ENCODE measurements at regions not wholly inside any gene's neighbourhood (a gene's known extent, or its start where the extent isn't known, plus 50 kb on each side); places are given as distances from the start of the nearest gene placed in this dataset.
"Not testable (repeated sequence)": the region's sequence is repeated elsewhere in the genome, so short reads cannot be mapped to it uniquely, and the experiment has no call there.

DNA sequence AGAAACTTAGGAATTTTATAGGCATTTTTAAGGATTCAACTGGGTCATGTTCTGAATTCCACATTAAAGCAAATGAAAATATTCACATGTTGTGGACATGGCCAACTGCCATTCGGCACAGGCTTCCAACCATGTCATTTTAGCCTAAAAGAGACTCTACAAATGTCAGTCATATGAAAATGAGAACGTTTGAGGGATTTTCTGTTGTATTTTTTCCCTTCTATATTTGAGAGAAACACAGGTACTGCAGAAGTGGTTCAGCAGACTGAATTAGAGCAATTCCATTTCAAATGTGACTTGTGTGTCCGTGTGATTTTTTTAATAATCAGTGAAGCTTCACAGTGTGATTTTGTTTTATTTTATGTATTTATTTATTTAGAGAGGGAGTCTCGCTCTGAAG, 124.3 kb downstream of the TP53TG3F start:
- H3K4me1 ChIP-seq (ENCODE audit: control insufficient read depth, insufficient read depth, low read length); H3K9me3 ChIP-seq (ENCODE audit: control insufficient read depth, low read length); H3K27me3 ChIP-seq (ENCODE audit: control insufficient read depth, insufficient read depth); H3K27ac ChIP-seq (ENCODE audit: low read length); H3K4me3 ChIP-seq (ENCODE audit: low read length); ATAC-seq; DNase-seq; intact Hi-C loops (cut with DNase I): not testable (repeated sequence)
- no CpG with 5 or more reads among the region's 4 CpGs for WGBS

DNA sequence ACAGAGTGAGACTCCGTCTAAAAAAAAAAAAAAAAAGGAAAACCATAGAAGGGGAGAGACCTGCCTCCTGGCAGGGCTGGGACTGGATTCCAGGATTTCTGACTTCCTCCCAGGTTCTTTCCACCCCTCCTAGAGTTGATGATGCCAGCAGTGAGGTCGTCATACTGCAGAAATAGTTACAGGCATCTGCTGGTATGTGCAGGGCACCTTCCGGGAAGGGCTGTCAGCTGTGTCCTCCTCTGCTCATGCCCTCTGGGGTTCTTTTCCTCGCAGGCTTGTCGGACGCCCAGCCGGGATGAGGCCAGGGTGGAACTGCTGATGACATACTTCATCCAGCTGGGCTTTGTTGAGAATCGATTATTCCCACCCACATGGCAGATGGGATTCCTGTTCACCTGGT, 129.2 kb downstream of the TP53TG3F start:
- H3K9me3 ChIP-seq (ENCODE audit: control insufficient read depth, low read length); H3K27ac ChIP-seq (ENCODE audit: low read length); H3K4me3 ChIP-seq (ENCODE audit: low read length); intact Hi-C loops (cut with DNase I); ATAC-seq; DNase-seq; H3K27me3 ChIP-seq (ENCODE audit: control insufficient read depth, insufficient read depth); H3K4me1 ChIP-seq (ENCODE audit: control insufficient read depth, insufficient read depth, low read length): not testable (repeated sequence)
- no CpG with 5 or more reads among the region's 8 CpGs for WGBS

DNA sequence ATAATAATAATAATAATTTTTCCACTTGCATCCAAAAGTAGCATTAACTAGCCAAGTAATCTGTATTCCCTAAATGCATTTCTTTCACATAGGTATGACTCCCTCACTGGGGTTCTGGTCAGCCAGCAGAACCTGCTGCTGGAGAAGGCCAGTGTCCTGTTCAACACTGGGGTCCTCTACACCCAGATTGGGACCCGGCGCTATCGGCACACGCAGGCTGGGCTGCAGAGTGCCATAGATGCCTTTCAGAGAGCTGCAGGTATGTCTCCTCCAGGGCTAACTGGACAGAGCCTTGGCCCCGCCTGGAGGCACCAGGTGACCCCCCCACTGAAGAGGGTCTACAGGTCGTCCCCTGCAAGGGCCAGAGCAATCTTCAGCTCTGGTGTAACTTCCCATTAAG, 133.9 kb downstream of the TP53TG3F start:
- H3K27me3 ChIP-seq (ENCODE audit: control insufficient read depth, insufficient read depth); intact Hi-C loops (cut with DNase I); H3K4me1 ChIP-seq (ENCODE audit: control insufficient read depth, insufficient read depth, low read length); H3K4me3 ChIP-seq (ENCODE audit: low read length); H3K9me3 ChIP-seq (ENCODE audit: control insufficient read depth, low read length); H3K27ac ChIP-seq (ENCODE audit: low read length): not testable (repeated sequence)
- DNase-seq (peak in 1 of 3 donors; percentile 37), ATAC-seq (peak in 1 of 2 donors; percentile 34)
- WGBS = 95% methylated on average over 4 of the region's 6 CpGs

DNA sequence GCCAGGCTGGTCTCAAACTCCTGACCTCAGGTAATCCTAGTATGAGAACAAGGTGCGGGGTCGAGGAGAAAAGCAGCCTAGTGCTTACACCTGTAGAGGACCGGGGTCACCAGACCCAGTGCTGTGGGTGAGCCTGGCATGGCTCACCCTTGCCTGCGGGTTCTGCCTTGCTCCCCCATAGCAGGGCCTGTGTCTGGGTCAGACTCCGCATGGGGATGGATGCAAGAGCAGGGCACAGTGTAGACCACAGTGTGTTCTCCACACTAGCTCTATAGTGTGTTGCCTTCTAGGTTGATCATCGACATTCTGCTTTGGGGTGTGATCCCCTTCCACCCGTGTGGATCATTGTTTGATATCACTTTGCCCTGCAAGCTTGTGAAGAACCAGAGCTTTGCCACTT, 135.7 kb downstream of the TP53TG3F start:
- H3K27me3 ChIP-seq (ENCODE audit: control insufficient read depth, insufficient read depth); DNase-seq; H3K27ac ChIP-seq (ENCODE audit: low read length); H3K9me3 ChIP-seq (ENCODE audit: control insufficient read depth, low read length); H3K4me1 ChIP-seq (ENCODE audit: control insufficient read depth, insufficient read depth, low read length); intact Hi-C loops (cut with DNase I); H3K4me3 ChIP-seq (ENCODE audit: low read length): not testable (repeated sequence)
- WGBS = no CpG with 5 or more reads among the region's 7 CpGs
- ATAC-seq = peak; percentile 20 to 51

DNA sequence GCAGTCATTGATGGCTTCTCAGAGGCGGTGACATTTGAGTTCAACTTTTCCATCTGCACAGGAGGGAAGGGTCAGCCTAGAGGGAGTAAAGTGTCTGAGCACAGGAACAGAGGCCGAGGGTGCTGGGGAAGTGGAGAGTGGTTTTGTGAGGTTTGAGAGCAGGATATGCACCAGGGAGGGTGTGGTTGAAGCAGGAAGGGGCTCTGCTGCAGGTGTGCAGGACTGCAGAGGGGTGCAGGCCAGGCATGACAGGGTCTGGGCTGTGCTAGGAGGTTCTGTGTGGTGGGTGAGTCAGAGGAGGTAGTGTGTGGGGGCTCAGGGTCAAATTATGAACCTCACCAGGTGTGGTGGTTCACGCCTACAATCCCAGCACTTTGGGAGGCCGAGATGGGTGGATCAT, 141.6 kb downstream of the TP53TG3F start:
- H3K9me3 ChIP-seq (ENCODE audit: control insufficient read depth, low read length); ATAC-seq; intact Hi-C loops (cut with DNase I); DNase-seq; H3K27ac ChIP-seq (ENCODE audit: low read length); H3K27me3 ChIP-seq (ENCODE audit: control insufficient read depth, insufficient read depth); H3K4me3 ChIP-seq (ENCODE audit: low read length); H3K4me1 ChIP-seq (ENCODE audit: control insufficient read depth, insufficient read depth, low read length): not testable (repeated sequence)
- whole genome bisulfite sequencing = no CpG with 5 or more reads among the region's 4 CpGs

DNA sequence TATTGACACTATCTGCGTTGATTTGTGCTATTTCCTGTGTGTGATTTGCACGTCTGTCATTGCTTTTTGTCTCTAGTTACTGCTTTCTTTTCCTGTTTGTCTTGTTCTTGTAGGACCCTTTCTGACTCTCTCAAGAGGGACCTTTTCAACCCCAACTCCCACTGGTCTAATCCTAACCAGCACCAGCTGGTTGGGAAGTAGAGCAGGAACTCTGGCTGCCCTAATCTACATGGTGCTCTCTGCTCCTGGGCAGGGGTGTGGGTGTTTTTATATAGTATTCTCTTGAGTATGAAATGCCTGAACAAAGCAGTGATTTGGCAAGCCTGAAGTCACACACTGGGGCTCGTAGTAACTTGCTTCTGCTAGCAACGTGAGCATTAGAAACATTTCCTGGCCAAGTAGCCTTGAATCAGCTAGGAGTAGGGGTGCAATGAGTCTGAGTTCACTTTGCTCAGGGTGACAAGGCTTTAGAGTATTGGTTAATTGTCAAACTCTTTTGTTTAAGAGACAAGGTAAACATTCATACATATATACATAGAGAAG, 164.2 kb downstream of the TP53TG3F start:
- ATAC-seq = peak in 1 of 2 donors; percentile 50

DNA sequence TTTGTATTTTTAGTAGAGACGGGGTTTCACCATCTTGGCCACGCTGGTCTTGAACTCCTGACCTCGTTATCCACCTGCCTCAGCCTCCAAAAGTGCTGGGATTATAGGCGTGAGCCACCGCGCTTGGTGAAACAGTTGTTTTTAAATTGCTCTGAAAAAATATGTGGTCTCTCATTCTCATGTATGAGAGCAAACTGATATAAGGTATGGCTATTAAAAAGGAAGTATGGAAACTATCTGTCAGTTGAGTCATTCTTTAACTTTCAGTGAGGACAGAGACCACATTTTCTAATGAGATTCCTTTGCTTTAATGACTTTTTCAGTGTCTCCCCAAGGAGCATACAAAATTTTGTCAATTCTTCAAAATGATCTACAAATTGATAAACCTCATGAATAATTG, 169.5 kb downstream of the TP53TG3F start:
- intact Hi-C loops (cut with DNase I); H3K9me3 ChIP-seq (ENCODE audit: control insufficient read depth, low read length); H3K27ac ChIP-seq (ENCODE audit: low read length); H3K4me1 ChIP-seq (ENCODE audit: control insufficient read depth, insufficient read depth, low read length); H3K4me3 ChIP-seq (ENCODE audit: low read length); H3K27me3 ChIP-seq (ENCODE audit: control insufficient read depth, insufficient read depth); DNase-seq; ATAC-seq: not testable (repeated sequence)
- WGBS = 63% methylated on average over 6 of the region's 6 CpGs

More for the DNA sequence above, 164.2 kb downstream of the TP53TG3F start:
- H3K27ac ChIP-seq (ENCODE audit: low read length); intact Hi-C loops (cut with DNase I); DNase-seq; H3K27me3 ChIP-seq (ENCODE audit: control insufficient read depth, insufficient read depth); H3K9me3 ChIP-seq (ENCODE audit: control insufficient read depth, low read length); H3K4me3 ChIP-seq (ENCODE audit: low read length); H3K4me1 ChIP-seq (ENCODE audit: control insufficient read depth, insufficient read depth, low read length): not testable (repeated sequence)
- WGBS = 24% methylated on average over 4 of the region's 4 CpGs

DNA sequence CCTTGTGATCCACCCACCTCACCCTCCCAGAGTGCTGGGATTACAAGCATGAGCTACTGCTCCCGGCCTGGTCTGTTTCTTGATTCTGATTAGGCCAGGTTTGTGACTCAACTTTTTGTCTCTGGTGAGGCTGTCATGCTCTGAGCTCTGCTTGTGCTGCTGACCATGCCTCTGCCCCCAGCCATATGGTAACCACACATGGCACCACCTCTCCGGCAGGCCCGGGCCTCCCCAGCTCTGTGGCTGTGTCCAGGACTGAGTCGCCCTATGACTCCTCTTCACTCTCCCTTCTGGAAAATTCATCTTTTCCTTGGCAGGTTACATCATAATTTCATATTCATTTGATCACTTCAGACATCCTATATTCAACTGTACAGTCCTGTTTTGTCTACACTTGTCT, 172.3 kb downstream of the TP53TG3F start:
- DNase-seq; H3K4me3 ChIP-seq (ENCODE audit: low read length); H3K27me3 ChIP-seq (ENCODE audit: control insufficient read depth, insufficient read depth); H3K4me1 ChIP-seq (ENCODE audit: control insufficient read depth, insufficient read depth, low read length); intact Hi-C loops (cut with DNase I); H3K27ac ChIP-seq (ENCODE audit: low read length); ATAC-seq; H3K9me3 ChIP-seq (ENCODE audit: control insufficient read depth, low read length): not testable (repeated sequence)
- 80% methylated on average over 4 of the region's 4 CpGs for WGBS

DNA sequence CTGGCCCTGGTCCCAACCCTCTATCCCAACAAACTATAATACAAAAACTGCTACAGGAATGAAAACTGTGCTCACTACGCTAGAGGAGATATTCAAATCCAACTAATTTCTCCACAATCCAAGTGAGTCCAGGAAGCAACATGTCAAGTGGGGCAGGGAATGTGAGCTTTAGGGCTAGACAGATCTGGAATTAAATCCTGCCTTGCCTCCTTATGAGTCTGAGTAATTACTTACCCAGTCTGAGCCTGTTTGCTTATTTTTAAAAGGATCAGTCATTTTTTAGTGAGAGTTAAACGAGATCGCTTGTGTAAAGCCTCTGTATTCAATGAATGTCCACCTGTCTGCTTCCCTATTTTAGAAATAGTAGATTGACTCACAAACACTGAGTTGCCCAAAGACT, 174.6 kb downstream of the TP53TG3F start:
- H3K4me1 ChIP-seq (ENCODE audit: control insufficient read depth, insufficient read depth, low read length); H3K27ac ChIP-seq (ENCODE audit: low read length); intact Hi-C loops (cut with DNase I); H3K9me3 ChIP-seq (ENCODE audit: control insufficient read depth, low read length); ATAC-seq; H3K4me3 ChIP-seq (ENCODE audit: low read length); H3K27me3 ChIP-seq (ENCODE audit: control insufficient read depth, insufficient read depth); DNase-seq: not testable (repeated sequence)
- WGBS = 79% methylated on average over 3 of the region's 3 CpGs

DNA sequence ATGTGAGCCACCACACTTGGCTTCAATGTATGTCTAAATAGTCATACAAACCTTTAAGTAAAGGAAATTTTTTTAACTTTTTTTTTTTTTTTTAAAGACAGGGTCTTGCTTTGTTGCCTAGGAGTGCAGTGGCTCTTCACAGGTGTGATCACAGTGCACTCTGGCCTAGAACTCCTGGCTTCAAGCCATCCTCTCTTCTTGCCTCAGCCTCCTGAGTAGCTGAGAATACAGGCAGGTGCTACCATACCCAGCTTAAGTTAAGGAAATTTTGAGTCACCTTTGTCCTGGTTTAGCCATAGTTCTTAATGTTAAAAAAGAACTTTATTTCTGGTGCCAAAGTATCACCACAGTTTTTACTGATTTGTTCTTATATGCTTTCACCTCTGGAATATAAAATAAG, 177.3 kb downstream of the TP53TG3F start:
- not testable (repeated sequence) for H3K9me3 ChIP-seq (ENCODE audit: control insufficient read depth, low read length)

DNA sequence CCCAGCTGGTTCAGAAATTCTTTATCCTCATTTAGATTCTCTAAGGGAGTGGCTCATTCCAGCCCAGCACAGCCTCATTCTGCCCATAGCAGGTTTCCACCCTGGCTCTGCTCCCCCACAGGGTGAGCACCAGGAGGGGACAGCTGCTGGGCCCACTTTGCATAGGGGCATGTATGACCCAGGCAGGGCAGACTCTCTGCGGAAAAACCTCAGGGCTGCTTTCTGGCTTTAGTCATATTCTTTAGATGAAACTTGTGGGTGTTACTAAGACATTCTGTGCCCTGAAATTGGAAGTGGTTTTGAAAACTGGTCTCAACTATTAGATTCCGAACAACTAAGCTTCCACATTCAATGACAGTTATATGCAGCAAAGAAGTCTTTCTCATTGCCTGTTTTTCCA, 183.9 kb downstream of the TP53TG3F start:
- ATAC-seq; H3K27ac ChIP-seq (ENCODE audit: low read length); H3K4me3 ChIP-seq (ENCODE audit: low read length); H3K9me3 ChIP-seq (ENCODE audit: control insufficient read depth, low read length); H3K27me3 ChIP-seq (ENCODE audit: control insufficient read depth, insufficient read depth); H3K4me1 ChIP-seq (ENCODE audit: control insufficient read depth, insufficient read depth, low read length); DNase-seq; intact Hi-C loops (cut with DNase I): not testable (repeated sequence)
- 90% methylated on average over 2 of the region's 2 CpGs for WGBS

More for the DNA sequence above, 177.3 kb downstream of the TP53TG3F start:
- H3K27ac ChIP-seq (ENCODE audit: low read length); DNase-seq; H3K27me3 ChIP-seq (ENCODE audit: control insufficient read depth, insufficient read depth); ATAC-seq; H3K4me3 ChIP-seq (ENCODE audit: low read length); H3K4me1 ChIP-seq (ENCODE audit: control insufficient read depth, insufficient read depth, low read length); intact Hi-C loops (cut with DNase I): not testable (repeated sequence)
